Nucleus accumbens (tissue), 56 donors: ENCODE measurements at regions not wholly inside any gene's neighbourhood (a gene's known extent, or its start where the extent isn't known, plus 50 kb on each side); places are given as distances from the start of the nearest gene placed in this dataset.

Experiments
- DNase-seq, 56 donors: peaks; one replicate each; lab custom pipeline; 2025; lab: John Stamatoyannopoulos, UW

DNA sequence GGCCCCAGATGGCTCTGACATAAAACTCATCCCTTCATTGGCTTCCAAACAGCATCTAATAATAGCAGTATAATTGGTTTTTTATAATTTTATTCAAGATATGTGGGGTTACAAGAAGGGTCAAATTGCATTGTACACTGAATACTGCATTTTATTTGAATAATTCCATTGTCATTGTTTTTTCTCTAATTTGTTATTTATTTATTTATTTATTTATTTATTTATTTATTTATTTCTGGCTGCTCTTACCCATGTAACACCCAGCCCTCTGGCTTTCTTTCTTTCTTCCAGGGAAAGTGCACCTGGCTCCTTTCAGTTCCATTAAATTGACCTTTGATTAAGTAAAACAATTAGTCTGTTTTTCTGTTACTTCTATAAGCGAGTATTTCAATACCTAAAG is 210.1 kb downstream of the CDH9 start:
- no peak for DNase-seq

GRCh38 chr5:26813235-26813634 is 225.2 kb downstream of the CDH9 start:
- no peak for DNase-seq

- DNase-seq = no peak
These were observed 225.7 kb downstream of the CDH9 start for GRCh38 chr5:26812714-26813113.

DNA sequence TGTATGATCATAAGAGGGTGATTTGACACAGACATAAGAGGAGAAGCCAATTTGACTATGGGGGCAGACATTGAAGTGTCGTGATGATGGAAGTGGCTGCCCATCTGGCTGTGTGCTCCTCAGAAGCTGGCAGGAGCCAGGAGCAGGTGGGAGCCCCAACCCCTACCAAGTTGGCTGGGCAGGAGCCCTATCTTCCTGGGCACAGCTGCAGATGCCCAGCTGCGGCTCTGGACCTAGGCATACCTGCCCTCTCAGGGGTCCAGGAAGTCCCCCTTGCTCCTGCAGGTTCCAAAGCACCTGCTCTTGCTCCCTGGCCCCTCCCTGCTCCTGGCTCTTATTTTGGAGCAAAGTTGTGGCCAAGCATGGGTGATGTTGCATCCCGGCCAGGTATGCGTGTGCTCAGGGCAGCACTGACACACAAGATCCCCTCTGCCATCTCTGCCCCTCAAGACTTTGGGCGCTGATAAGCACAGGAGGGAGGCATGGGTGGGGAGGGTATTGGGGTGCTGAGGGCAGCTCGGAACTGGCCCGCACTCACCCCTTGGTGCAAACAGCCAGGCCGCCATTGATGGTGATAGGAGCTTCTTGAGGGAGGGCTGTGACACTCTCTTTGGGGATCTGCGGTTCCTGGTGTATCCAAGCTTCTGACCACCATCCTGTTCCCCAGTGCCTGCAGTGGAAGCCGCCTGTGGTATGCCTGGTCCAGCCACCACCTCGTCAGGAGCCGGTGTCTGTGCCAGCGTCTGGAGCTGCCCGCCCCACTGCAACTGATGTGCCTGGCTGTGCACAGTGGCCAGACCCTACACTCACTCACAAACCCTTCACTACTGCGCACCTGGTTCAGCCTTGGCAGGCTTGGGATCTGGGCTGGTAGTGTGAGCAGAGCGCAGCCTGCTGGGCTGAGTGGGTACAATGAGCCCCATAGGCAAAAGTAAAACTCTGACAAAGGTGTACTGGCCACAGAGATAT is 230.9 kb downstream of the CDH9 start:
- no peak for DNase-seq

GRCh38 chr5:26805076-26805475 is 233.3 kb downstream of the CDH9 start:
- no peak for DNase-seq

- no peak for DNase-seq
These were observed 235.4 kb downstream of the CDH9 start for GRCh38 chr5:26802944-26803343.

DNA sequence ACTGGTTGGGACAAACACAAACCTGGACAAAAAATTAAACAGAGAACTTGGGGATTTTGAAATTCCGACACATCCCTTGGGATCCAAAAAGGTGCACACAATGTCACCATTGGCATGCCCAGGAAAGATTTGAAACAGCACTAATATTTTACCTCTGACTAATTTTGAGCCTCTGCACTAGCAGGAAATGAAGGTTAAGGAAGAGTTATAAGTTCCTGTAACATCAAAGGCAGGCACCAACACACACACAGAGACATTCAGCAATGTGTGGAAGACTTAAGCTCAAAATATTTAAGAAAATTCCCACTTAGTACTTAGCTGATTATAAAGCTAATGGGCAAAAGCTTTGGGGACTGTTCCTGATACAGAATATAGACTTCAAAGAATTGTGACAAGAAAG is 247.0 kb downstream of the CDH9 start:
- no peak for DNase-seq

DNA sequence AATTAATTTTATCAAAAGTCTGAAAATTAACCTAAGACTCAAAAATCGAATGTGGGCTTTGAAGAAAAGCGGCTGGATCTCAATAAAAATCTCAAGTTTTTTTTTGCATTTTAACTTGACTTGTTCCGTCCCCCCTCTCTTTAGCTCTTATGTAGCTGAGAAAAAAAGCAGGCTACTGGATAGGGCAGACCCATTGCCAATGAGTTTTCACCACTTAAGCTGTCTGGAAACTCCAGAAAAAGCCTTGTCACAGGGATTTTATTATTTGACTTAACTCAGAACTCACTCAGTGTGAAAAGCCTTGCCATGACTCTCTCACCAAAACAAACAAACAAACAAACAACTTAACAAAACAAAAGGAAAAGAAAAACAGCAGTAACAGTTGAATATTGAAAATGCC is 247.4 kb downstream of the CDH9 start:
- DNase-seq = no peak

- no peak for DNase-seq
These were observed 275.2 kb downstream of the CDH9 start for GRCh38 chr5:26763215-26763614.

DNA sequence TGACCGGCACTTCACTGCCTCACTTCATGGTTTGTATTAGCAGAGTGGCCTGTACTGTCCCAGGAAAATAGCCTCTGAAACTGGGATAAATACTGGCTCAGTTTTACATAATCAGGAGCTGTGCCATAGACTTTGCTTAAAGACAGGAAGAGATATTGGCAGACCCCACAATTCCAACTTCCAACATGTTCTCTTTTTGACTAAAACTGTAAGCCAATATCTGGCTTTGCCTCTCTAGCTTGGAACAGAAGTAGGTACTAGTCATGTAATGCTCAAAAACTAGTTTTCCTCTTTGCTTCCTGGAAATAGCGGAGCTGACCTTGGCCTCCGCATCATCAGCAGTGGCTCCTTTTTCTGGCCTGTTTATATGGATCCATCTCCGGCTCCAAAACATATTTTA is 276.9 kb downstream of the CDH9 start:
- DNase-seq = no peak

DNA sequence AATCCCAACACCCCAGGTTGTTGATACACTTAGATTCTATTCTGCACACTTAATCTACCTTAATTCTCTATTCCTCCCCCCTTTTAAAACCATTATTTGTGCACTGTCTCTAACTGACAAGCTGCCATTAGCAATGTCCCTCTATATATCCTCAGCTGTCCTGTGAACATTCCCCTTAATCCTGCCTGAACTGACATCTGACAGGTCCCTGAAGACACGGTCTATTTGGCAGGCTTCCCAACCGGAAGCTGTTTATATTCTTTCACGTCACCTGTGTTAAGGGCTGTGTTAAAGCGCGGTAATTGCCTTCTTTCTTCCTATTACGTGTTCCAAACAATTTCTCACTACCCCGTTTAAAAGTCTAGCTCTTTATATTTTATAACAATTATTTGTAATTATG is 277.3 kb downstream of the CDH9 start:
- no peak for DNase-seq

GRCh38 chr5:26757941-26758340 is 280.4 kb downstream of the CDH9 start:
- DNase-seq = no peak

DNA sequence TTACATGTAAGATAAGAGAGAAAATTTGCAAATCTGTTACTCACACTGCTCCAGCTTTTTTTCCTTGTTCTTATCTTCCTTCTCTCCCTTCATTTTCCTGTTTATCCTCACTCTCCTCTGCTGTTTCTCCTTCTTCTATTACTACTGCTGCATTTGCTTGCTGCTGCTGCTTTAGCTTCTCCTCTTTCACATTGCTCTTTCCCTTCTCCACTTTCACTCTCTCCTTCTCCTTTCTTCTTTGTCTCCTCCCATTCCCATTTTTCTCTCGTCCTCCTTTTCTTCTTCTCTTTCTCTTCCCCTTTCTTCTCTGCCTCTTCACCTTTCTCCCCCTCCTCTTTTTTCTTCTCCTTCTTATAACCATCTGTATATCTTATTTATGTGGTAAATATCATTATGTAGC is 288.6 kb downstream of the CDH9 start:
- no peak for DNase-seq

GRCh38 chr5:26740182-26740581 is 298.2 kb downstream of the CDH9 start:
- no peak for DNase-seq

DNA sequence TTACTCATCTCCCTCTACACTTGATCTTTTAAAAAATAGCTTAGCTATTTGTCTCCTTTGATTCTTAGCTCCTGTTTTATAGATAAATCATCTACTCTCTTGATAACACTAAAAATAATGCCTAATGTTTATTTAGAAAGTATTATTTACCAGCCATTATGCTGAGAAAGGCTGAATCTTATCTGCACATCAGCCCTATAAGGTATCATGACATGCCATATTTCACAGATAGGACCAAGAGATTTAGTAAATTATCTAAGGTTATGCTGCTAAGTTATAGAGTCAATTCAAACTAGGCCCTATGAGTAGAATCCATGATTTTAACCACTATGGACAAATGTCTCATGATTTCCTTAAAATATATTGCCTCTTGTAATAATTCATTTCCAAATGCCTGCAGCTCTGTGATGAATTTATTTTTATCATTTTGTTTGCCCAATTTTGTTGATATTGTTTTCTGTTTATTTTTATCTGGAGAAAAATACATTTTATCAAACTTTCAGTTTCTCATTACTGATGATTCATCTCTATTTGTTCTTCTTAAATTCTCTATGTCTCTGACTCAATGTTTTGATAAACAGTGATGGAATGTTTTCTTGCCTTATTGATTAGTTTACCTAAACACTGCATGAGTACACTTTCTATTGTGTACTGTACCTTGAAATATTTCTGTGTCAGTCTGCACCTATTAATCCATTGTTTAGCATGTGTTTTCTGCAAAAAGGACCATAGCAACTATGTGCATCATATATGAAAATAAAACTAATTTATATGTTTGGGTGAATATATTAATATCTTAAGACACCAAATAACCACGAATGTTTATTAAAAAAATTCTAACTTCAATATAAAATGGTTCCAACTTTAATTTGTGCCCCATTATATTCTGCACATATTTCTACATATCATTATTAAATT is 300.8 kb downstream of the CDH9 start:
- no peak for DNase-seq

- DNase-seq = no peak
These were observed 310.5 kb downstream of the CDH9 start for GRCh38 chr5:26727916-26728315.

GRCh38 chr5:26719803-26720202 is 318.6 kb downstream of the CDH9 start:
- no peak for DNase-seq

DNA sequence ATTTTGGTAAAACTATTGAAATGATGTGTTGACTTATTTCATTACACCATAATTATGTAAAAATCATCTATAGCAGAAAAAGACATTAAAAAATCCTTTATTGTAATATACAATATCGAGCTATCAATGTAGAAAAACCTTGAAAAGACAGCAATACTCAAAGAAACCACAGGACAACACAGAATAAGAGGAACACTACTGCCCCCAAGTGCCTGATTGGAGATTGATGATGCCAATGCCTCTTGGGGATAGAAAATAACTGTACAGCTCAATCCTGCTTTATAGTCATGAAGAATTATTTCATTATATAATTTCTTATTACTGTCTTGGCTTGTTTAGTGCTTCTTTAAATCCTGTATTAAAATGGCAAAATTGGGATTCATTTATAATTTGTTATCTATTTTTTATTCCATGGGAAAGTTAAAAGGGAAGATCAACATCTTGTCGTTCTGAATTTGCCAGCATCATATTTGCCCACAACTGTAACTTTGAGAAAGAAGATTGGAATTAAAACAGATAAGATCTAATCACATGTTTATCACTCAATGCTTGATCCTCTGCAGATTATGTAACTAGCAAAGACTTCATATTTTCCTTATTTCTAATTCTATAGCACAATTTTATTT is 337.5 kb downstream of the CDH9 start:
- peak in 9 of 56 donors; percentile 2 to 39 (median 14) for DNase-seq

GRCh38 chr5:26692952-26693351 is 345.4 kb downstream of the CDH9 start:
- no peak for DNase-seq

GRCh38 chr5:26691486-26691885 is 346.9 kb downstream of the CDH9 start:
- no peak for DNase-seq

DNA sequence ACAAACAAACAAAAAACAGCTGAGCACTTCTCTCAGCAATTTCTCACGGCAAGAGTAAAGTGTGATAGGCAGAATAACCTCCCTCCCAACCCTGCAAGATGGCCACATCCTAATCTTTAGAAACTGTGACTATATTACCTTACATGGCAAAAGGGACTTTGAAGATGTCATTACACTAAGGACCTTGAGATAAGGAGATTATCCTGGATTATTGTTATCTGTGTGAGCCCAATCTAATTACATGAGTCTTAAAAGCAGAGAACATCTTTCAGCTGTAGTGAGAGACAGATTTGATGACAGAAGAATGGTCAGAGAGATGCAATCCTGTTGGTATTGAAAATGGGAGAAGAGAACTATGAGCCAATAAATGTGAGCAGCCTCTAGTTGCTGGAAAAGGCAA is 347.9 kb downstream of the CDH9 start:
- DNase-seq = no peak
